ENCODE measurements at regions not wholly inside any gene's neighbourhood (a gene's known extent, or its start where the extent isn't known, plus 50 kb on each side); places are given as distances from the start of the nearest gene placed in this dataset.

GRCh38 chr7:49255054-49255453 lies 330.7 kb downstream of the CDC14C start:
- TF ChIP-seq CTCF (IDR thresholded peaks at IDR 0.05) (no peak), POLR2A (IDR thresholded peaks at IDR 0.05) (no peak)
